ENCODE measurements at regions not wholly inside any gene's neighbourhood (a gene's known extent, or its start where the extent isn't known, plus 50 kb on each side); places are given as distances from the start of the nearest gene placed in this dataset.
"Not testable (repeated sequence)": the region's sequence is repeated elsewhere in the genome, so short reads cannot be mapped to it uniquely, and the experiment has no call there.

DNA sequence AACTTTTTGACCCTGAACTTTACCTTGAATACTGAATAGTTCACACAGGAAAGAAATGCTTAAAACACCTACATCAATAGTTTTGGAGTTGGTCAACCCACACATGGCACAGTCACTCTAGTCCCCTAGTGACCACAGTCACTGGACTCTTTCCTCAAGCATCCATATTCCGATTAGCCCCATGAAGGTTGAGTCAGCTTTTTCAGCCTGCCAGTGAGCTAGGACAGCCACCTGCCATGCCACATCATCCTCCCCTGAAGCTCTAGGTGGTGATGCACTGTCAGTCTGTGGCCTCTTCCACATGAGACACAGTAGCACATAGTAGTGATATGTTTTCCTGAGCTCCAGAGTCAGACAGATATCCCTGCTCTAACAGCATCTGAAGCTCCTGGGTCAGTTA is 537.2 kb downstream of the XPNPEP1 start:
- DNase-seq, result no peak

DNA sequence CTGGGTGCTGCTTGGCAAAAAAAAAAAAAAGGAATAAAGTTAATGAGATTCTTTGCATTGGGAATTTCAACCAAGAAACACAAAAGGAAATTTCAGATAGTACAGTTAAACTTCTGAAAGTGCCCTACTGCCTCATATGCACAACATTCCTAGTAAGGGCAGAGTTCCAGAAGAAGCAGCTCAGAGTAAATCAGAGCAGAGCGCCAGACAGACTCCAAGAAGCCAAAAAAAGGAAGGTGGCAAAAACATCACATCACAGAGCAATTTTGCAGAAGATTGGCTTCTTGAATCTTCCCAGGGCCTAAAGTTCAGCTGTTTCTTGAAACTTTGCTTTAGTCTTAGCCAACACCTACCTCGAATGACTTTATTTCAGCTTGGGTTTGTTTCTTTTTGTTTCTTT is 544.1 kb downstream of the XPNPEP1 start:
- peak; percentile 15 for DNase-seq

DNA sequence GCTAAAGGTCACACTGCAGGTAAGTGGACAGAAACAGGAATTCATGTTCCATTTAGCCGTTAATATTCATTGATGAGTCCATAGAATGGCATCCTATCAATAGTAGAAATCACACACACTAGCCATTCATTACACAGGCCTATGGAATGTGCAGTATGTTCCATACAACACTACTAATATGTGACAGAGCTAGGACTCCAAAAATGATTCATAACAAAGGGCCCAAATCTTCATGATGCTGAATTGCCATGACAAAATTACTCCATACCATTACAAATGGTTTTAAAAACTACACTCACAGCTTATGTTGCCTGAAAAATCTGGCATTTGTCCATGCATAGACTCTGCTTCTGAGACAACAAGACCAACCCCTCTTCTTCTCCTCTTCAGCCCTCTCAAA is 549.1 kb downstream of the XPNPEP1 start:
- no peak for DNase-seq

DNA sequence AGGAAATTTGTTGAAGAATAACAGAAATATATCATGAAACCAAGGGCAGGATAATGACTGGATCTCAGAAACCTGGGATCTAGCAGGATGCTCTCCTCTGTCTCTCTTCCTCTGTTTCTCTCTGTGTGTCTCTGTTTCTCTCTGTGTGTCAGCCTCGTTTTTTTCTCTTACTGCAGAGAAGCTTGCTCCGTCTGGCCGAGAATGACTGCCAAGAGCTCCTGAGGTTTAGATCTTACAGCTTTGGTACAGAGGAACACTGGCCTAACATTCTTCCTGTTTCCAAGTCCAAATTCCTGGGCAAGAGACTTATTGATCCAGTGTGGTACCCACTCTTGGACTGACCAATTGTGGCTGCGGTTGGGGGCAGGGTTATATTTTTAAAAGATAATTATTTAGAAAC is 564.0 kb downstream of the XPNPEP1 start:
- no peak for DNase-seq

DNA sequence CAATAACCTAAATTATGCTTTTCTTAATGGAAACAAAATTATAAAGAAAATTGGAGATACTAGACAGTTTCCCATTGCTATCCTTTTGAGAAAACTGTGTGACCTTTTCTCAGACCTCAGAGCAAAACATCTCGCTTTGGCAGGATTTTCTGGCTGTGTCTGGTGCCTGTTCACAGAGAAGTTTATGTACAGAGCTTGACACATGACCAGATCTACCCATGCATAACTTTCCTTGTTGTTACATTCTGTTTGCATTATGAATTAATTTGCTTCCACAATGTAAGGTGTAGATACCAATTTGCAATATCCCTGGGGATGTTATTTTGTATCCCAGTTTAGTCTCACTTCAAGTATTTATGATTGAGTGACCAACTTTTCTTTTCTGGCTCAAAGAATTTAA is 565.0 kb downstream of the XPNPEP1 start:
- DNase-seq, result no peak

DNA sequence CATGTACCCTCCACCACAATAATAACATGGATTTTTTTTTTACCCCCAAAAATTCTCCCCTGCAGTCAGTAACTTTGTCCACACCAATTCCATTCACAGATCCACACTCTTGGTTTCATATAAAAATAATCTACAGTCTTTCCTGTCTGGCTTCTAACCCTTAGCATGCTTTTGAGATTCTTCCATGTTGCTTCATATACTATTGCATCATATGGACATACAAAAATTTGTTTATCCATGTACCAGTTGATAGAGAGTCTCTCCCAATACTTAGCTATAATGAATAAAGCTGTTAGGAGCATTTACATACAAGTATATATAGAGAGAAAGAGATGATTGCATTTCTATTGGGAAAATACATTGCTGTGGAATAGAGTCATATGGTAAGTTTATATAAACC is 575.0 kb downstream of the XPNPEP1 start:
- no peak for DNase-seq

DNA sequence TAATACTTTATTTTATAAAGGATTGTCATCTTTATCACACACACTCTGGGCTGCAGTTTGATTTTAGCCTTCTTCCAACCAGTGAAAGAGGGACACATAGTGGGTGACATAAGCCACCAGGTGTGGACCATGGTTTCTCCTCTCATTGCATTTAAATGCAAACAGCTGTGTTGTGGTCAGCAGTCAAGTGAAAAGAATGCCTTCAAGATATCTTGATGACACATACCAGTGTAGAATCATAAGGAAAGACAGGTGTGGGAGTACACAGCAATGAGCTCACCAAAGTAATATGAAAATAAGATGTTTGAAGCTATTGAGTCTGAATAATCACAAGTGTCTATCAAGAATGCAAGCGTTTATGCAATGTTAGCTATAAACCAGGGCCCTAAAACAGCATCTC is 580.0 kb downstream of the XPNPEP1 start:
- DNase-seq, result no peak

DNA sequence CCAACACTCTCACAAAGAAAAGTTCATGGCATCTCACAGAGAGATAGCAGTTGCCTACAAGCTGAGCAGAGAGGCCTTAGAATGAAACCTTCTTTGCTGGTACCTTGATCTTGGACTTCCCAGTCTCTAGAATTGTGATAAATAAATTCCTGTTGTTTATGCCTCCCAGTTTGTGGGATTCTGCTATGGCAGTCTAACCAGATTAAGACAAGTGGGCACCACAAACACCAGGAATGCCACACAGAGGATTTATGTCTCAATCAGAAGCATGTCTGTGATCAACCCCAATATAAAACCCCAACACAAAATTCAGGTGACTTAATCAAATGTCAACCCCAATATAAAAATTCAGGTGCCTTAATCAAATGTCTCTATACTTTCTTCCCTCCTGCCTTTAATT is 581.3 kb downstream of the XPNPEP1 start:
- no peak for DNase-seq

DNA sequence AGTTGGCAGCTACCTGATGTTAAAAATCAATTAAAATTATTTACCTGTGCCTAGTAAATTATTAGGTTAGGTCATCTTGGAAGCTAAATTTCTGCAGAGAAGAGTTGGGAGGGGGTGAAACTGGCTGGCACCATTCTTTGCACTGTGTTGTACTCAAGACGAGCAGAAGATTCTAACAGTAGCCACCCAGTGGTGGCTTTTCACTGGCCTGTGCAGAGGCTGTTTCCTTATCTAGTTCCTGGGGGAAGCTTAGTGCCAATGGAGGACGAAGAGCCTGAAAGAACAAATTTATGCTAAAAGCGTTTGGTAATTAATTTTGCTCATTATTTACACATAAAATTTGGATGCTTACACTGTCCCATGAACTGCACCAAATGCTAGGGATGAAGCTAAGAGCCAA is 595.3 kb downstream of the XPNPEP1 start:
- DNase-seq, result no peak

DNA sequence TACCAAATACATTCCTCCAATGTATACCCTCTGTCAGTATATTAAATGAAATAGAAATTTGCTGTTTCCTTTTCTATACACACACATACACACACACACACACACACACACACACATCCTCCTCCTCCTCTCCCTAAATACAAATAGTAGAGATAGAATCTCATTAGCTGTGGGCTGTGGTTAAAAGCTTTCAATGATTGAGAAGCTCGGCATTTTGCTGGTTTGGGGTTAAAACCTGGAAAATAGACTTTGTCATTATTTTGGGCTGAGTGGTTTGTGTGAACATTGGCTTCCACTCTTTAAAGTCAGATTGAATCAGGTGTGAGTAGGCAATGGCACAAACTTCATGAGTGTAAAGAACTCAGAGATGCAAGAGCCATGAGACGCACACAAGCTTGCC is 596.0 kb downstream of the XPNPEP1 start:
- no peak for DNase-seq

DNA sequence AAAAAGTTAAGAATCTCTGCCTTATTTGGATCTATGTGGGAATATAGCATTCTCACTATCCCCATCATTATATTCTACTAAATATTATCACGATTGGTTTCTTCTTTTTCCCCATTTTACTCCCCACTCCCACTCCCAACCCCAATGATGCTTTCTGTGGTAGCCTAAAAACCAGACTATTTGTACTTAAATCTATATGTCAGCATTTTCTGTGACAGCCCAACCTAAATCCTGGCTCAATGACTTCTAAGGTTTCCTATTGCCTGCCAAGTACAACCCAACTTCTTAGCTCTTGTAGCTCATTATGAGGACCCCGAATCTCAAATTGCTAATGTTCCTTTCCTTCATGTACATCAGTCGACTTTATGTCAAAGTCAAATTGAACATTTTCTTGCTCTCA is 598.6 kb downstream of the XPNPEP1 start:
- no peak for DNase-seq

DNA sequence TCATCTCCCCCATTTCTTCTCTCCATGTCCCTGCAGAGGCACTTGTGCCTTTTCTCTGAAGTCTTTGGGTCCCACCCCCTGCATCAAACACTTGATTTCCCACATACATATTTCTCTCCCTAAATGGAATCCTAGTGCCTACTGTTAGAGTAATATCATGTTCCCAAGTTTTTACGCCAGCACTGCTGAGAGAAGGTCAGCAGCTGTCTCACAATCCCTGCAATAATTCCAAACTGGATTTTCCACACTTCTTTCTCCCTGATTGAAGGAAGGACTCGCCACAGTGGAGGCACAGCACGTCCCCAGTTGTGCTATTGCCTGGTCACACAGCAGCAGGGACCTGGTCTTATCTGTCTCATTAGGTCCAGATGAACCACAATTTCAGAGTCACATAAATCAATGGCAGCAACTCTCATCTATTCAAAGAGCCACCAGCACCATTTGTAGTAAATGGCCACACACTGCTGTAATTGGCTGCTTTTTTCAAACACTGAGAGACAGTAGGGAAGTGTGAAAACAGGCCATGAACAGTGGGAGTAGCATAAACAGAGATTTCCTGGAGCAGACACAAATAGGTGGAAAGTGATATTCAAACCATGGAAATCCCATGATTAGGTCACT is 605.5 kb downstream of the XPNPEP1 start:
- DNase-seq, result no peak

DNA sequence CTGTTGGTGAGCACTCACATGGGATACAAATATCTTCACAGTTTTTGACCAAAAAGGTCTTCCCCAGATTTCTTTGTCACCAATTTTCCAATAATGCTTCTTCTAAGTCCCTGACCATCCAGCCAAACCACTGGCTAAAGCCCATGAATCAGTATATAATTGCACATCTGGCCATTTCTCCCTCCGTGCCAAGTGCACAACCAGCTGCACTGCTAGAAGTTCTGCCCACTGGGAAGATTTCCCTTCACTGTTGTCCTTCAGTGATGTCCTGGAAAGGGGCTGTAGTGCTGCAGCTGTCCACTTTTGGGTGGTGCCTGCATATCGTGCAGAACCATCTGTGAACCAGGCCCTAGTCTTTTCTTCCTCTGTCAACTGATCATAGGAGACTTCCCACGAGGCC is 609.3 kb downstream of the XPNPEP1 start:
- DNase-seq, result not testable (repeated sequence)

DNA sequence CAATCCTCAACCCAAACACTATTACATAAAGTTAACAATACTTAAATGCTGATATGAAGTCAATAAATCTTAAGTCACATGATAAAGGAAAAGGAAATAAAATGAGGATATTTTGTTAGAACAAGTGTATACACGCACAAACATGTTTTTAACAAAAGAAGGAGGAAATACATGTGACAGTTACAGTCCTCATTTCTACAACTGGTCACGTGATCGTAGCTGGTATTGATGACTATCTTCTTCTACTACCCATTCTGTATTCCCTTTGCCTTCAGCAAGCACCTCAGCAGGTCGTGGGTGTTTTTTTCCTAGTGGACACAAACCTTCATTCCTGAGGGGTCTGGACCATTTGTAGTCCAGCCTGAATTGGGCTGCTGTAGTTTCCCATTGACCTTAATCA is 610.8 kb downstream of the XPNPEP1 start:
- DNase-seq, result not testable (repeated sequence)

DNA sequence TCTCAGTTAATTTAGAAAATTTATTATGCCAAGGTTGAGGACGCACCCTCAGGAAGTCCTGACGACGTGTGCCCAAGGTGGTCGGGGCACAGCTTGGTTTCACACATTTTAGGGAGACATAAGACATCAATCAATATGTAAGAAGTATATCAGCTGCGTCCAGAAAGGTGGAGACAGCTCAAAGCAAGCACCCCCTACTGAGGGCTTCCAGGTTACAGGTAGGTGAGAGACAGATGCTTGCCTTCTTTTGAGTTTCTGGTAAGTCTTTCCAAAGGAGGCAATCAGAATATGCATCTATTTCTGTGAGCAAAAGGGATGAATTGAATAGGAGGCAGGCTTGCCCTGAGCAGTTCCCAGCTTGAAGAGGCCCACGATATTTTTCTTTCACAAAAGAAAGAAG is 614.3 kb downstream of the XPNPEP1 start:
- no peak for DNase-seq

DNA sequence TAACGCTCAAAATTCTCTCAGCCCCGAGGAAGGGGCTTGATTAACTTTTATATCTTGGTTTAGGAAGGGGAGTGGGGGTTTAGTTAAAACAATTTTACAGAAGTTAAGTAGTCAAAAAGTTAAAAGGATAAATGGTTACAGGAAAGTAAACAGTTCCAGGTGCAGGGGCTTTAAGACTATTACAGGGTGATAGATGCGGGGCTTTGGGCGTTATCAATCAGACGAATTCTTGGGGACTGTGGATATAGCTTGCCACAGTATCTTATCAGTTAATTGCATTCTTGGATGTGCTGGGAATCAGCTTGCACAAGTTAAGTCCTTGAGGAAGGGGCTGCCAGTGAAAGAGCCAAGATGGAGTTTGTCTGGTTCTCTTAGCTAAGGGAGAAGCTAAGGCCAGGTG is 616.2 kb downstream of the XPNPEP1 start:
- not testable (repeated sequence) for DNase-seq

DNA sequence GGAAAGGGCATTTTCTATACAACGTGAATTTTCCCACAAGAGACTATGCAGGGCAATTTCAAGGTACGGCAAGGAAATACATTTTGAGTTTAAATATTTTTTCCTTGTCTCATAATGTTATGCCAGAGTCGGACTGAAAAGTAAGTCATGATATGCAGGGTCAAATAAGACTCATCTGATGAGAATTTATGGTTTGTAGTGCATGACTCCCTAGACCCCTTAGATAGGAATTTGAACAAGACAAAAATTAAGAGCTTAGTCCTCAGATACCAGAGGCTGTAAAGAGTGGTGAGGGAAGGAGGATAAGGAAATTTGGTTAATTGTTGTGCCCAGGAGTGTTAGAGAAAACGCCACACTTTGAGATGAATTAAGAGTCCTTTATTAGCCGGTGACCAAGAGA is 616.6 kb downstream of the XPNPEP1 start:
- no peak for DNase-seq

DNA sequence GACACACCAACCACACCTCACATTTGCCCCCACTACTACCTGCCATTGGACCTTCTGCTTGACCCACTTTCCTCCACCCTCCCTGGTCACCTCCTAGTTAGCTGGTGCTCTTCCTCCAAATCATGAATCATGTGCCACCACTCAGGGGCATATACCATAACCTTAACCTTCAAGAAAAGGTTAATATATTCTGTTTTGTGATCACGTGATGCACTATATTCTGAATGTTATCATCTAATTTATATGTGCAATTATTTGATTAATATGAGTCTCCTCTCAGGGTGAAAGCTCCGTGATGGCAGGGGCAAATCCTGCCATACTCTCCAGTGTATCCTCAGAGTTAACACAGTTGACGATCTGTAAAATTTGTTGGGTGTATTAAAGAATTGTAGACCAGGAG is 635.5 kb downstream of the XPNPEP1 start:
- DNase-seq, result no peak

DNA sequence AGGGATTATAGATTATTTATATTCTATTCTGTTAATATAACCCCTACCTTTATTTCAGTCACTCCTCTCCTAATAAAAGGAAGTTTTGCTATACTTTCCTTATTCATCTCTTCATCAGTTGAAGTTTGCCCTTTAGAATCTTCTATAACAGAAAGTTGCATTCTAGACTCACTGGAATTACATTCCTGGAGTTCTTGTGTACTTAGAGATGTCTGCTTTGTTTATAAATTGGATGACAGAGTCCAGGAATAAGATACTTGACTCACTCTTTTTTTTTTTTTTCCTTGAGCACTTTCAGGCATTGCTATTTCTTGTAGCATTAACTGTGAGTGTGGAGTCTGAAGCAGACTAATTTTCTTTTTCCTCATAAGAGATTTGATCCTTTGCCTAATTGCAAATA is 640.8 kb downstream of the XPNPEP1 start:
- DNase-seq, result no peak

DNA sequence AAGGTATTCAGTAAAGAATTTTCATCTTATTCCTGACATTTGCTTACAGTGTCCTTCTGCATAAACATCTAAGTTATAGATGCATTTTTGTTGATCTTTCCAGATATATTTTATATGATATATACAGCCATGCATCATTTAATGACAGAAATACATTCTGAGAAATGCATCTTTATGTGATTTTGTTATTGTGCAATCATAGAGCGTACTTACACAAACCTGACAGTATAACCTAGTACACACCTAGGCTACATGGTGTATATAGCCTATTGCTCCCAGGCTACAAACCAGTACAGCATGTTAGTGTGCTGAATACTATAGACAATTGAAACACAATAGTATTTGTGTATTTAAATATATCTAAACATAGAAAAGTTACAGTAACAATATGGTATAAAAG is 642.0 kb downstream of the XPNPEP1 start:
- DNase-seq, result no peak

DNA sequence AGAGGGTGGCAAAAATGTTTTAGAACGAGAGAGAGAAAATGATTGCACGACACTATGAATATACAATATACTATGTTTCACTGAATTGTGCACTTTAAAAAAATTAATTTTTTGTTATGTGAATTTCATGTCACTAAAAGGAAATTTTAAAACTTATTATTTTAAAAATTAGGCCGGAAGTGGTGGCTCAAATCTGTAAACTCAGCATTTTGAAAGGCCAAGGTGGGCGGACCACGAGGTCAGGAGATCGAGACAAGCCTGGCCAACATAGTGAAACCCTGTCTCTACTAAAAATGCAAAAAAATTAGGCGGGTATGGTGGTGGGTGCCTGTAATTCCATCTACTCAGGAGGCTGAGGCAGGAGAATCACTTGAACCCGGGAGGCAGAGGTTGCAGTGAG is 642.5 kb downstream of the XPNPEP1 start:
- no peak for DNase-seq

DNA sequence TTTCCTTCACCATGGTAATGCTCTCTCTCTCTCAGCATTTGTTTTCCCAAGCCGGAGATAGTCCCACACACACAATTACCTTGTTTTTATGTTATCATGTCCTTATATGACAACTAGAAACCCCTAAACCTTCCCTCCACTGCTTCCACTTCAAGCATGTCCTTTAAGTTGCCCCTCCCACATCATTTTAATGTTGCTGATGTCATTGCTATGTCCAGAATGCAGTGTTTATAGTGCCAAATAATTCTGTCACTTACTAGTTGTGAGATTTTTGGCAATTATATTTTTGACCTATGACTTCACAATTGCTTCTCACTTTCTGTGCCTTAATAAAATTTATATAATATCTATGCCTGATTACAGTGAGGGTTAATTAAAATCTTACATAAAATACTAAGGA is 645.9 kb downstream of the XPNPEP1 start:
- DNase-seq, result no peak

DNA sequence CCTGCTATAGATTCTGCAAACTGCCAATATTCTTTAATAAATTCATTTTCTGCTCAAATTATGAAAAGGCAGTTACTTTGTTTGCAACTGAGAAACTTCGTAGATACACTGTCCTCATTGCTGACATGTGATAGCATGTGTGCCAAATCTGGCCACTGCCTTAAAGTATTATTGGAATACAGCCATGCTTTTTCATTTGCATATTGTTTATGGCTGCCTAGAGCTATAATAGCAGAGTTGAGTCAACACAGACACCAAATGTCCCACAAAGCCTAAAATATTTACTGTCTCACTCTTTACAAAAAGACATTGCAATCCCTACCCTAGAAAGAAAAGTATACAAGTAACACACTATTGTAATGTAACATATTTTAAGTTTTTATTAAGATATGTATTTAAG is 647.4 kb downstream of the XPNPEP1 start:
- DNase-seq, result no peak

DNA sequence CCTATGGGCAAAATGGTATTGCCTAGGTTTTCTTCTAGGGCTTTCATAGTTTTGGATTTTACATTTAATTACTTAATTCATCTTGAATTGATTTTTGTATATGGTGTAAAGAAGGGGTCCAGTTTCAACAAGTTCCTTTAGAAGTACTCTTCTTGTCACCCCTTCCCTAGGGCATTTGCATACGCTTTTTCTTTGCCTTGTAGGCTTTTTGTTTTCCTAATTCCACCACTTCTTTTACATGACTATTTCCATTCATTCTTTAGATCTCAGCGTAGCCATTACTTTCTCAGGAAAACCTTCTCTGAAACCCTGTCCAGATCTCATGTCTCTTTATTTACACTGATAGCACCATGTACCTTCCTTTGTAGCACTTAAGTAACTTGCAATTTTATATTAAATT is 648.6 kb downstream of the XPNPEP1 start:
- DNase-seq, result no peak

DNA sequence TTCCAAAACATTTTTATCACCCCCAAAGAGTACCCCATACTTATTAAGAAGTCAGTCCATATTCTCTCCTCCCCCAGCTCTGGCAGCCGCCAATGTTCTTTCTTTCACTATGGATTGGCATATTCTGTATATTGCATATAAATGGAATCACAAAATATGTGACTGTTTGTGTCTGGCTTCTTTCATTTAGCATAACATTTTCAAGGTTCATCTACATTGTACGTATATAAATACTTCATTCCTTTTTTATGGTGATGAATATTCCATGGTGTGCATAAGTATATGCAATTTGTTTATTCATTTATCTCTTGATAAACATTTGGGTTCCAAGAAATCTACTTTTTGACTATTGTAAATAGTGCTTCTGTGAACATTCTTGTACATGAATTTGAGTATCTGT is 653.1 kb downstream of the XPNPEP1 start:
- no peak for DNase-seq

DNA sequence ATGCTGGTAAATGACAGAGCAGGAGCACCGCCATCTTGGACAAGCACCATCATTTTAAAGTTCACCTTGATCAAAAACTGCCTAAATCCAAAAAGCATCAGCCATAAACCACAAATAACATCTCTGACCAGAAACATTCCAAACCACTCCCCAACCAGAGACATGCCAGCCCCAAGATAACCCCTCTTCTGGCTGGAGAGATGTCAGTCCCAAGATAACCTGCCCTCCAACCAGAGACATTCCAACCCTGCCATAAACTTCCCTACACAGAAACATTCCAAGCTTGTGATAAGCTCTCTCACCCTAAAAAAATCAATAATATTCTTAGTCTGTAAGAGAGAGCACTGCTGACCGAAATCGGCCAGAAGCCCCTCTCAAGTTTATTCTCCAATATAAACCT is 659.3 kb downstream of the XPNPEP1 start:
- DNase-seq, result no peak
